ENCODE measurements at regions not wholly inside any gene's neighbourhood (a gene's known extent, or its start where the extent isn't known, plus 50 kb on each side); places are given as distances from the start of the nearest gene placed in this dataset.

GRCh38 chr2:150688016-150688415 lies 200.5 kb upstream of the RND3 start:
- no peak for TF ChIP-seq POLR2AphosphoS5 (IDR thresholded peaks at IDR 0.05; ENCODE audit: low read depth, low read length)
- TF ChIP-seq, protein P1, sequence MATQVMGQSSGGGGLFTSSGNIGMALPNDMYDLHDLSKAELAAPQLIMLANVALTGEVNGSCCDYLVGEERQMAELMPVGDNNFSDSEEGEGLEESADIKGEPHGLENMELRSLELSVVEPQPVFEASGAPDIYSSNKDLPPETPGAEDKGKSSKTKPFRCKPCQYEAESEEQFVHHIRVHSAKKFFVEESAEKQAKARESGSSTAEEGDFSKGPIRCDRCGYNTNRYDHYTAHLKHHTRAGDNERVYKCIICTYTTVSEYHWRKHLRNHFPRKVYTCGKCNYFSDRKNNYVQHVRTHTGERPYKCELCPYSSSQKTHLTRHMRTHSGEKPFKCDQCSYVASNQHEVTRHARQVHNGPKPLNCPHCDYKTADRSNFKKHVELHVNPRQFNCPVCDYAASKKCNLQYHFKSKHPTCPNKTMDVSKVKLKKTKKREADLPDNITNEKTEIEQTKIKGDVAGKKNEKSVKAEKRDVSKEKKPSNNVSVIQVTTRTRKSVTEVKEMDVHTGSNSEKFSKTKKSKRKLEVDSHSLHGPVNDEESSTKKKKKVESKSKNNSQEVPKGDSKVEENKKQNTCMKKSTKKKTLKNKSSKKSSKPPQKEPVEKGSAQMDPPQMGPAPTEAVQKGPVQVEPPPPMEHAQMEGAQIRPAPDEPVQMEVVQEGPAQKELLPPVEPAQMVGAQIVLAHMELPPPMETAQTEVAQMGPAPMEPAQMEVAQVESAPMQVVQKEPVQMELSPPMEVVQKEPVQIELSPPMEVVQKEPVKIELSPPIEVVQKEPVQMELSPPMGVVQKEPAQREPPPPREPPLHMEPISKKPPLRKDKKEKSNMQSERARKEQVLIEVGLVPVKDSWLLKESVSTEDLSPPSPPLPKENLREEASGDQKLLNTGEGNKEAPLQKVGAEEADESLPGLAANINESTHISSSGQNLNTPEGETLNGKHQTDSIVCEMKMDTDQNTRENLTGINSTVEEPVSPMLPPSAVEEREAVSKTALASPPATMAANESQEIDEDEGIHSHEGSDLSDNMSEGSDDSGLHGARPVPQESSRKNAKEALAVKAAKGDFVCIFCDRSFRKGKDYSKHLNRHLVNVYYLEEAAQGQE (IDR thresholded peaks at IDR 0.05; ENCODE audit: insufficient read depth in 1 of 2, low read depth in 2 of 2, low read length in 2 of 2) = no peak

All from PFSK-1 (cell line).